ENCODE measurements at regions not wholly inside any gene's neighbourhood (a gene's known extent, or its start where the extent isn't known, plus 50 kb on each side); places are given as distances from the start of the nearest gene placed in this dataset.

GRCh38 chr2:15834381-15835031, 105.8 kb upstream of the MYCN start:
- no peaks in the 10 kb centered on the region for H3K9me3 ChIP-seq
- no peak overlapping the region for H3K4me3 ChIP-seq
- no peaks in the 10 kb centered on the region for H3K27me3 ChIP-seq
- no peak for TF ChIP-seq CTCF (IDR thresholded peaks at IDR 0.05)
- H3K36me3 ChIP-seq = no peaks in the 10 kb centered on the region
- 65 to 70% methylated on average over 7 of the region's 7 CpGs for WGBS, 2 donors
- H3K4me1 ChIP-seq = no peaks in the 10 kb centered on the region
- FAIRE-seq (no peak), ATAC-seq (no peak), DNase-seq (no peak)
- intact Hi-C loops (cut with DNase I) = no loop called here
- no peak overlapping the region for H3K27ac ChIP-seq

GRCh38 chr2:15835991-15836688, 104.2 kb upstream of the MYCN start:
- FAIRE-seq = no peak

DNA sequence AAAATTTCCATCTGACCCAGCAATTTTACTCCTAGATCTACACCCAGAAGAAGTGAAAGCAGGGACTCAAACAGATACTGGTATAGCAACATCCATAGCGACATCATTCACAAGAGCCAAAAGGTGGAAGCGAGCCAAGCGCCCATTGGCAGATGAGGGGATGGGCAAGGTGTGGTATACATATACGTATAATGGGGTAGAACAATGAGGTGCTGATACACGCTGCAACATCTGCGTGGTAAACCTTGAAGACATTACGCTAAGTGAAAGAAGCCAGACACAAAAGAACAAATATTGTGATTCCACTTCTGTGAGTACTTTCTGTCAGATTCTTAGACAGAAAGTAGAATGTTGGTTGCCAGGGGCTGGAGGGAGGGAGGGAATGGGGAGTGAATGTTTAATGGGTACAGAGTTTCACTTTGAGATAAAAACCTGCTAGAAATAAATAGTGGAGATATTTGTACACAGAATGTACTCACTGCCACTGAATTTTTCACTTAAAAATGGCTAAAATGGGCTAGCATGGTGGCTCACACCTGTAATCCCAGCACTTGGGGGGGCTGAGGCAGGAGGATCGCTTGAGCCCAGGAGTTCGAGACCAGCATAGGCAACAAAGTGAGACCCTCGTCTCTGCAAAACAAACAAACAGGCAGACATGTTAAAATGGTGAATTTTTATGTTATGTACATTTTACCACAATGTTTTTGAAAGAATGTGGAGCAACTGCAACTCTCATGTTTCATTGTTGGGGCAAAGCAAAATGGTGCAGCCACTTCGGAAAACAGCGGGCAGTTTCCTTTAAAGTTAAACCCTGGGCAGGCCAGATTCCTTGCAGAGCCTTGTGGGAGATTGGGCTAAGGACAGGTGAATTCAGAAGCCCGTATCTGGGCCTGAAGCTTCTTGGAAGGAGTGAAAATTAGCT, 103.4 kb upstream of the MYCN start:
- Histone ChIP-seq H3K4me3 (no peak overlapping the region), H3K9me3 (no peaks in the 10 kb centered on the region), H3K36me3 (no peaks in the 10 kb centered on the region), H3K27ac (no peak overlapping the region), H3K27me3 (no peaks in the 10 kb centered on the region), H3K4me1 (no peaks in the 10 kb centered on the region)
- no peak for FAIRE-seq
- no peak for DNase-seq
- no peak for ATAC-seq
- 79 to 87% methylated on average over 13 of the region's 13 CpGs for WGBS, 2 donors
- intact Hi-C loops (cut with DNase I) = no loop called here
- no peak for TF ChIP-seq CTCF (IDR thresholded peaks at IDR 0.05)

More at GRCh38 chr2:15835991-15836688, 104.2 kb upstream of the MYCN start:
- intact Hi-C loops (cut with DNase I) = no loop called here
- DNase-seq = no peak
- 73 to 79% methylated on average over 9 of the region's 9 CpGs for WGBS, 2 donors
- Histone ChIP-seq H3K4me1 (no peaks in the 10 kb centered on the region), H3K27me3 (no peaks in the 10 kb centered on the region), H3K36me3 (no peaks in the 10 kb centered on the region), H3K9me3 (no peaks in the 10 kb centered on the region), H3K27ac (no peak overlapping the region), H3K4me3 (no peak overlapping the region)
- ATAC-seq = no peak
- no peak for TF ChIP-seq CTCF (IDR thresholded peaks at IDR 0.05)

DNA sequence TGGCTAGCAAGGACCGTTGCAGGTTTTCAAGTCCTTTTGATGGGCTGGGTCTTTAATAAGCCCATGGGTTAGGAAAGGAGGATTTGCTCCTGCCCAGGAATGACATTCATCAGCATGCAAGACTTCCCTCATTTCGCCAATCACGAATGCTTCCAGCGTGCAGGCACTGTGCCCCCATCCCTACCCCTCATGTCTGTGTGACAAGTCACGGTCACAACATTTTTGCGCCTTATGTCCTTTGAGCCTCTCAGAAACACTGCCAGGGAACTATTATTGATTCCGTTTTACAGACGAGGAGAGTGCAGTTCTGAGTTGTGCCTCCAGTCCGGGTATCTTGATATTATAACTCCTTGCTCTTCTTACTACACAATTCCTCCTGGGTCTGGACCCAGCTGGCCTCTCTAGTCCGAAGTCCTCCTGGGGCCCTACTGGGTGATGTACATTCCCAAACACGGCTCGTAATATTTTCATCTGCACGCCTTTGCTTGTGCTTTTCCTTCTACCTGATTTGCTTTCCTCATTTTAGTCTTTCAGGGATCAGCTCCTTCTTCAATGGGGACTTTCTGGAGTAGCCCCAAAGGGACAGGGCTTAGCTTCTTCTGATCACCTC, 101.8 kb upstream of the MYCN start:
- DNase-seq (no peak), FAIRE-seq (no peak), ATAC-seq (no peak)
- TF ChIP-seq CTCF (IDR thresholded peaks at IDR 0.05) = no peak
- 69 to 78% methylated on average over 13 of the region's 13 CpGs for WGBS, 2 donors
- H3K4me1 ChIP-seq = no peaks in the 10 kb centered on the region
- no peak overlapping the region for H3K4me3 ChIP-seq
- H3K27ac ChIP-seq = no peak overlapping the region
- no peaks in the 10 kb centered on the region for H3K36me3 ChIP-seq
- no peaks in the 10 kb centered on the region for H3K27me3 ChIP-seq
- H3K9me3 ChIP-seq = no peaks in the 10 kb centered on the region
- intact Hi-C loops (cut with DNase I) = no loop called here
